NCI-H2107 (cell line): ENCODE measurements at regions not wholly inside any gene's neighbourhood (a gene's known extent, or its start where the extent isn't known, plus 50 kb on each side); places are given as distances from the start of the nearest gene placed in this dataset.
"Not testable (repeated sequence)": the region's sequence is repeated elsewhere in the genome, so short reads cannot be mapped to it uniquely, and the experiment has no call there.

Experiments used
- DNase-seq: peaks from one replicate; lab custom pipeline; 2025; lab: John Stamatoyannopoulos, UW

- no peak for DNase-seq
Observed at GRCh38 chr18:67865400-67865799, 348.9 kb upstream of the DSEL start.

- no peak for DNase-seq
Observed at GRCh38 chr18:67864677-67865340, 348.3 kb upstream of the DSEL start.

- DNase-seq: no peak
Observed at GRCh38 chr18:67862069-67862468, 345.5 kb upstream of the DSEL start.

- no peak for DNase-seq
Observed at GRCh38 chr18:67854340-67854739, 337.8 kb upstream of the DSEL start.

- DNase-seq: no peak
Observed at GRCh38 chr18:67846422-67847098, 330.0 kb upstream of the DSEL start.

- DNase-seq: no peak
Observed at GRCh38 chr18:67845035-67845434, 328.5 kb upstream of the DSEL start.

- DNase-seq: no peak
Observed at GRCh38 chr18:67840379-67840778, 323.9 kb upstream of the DSEL start.

GRCh38 chr18:67818432-67818831 is 301.9 kb upstream of the DSEL start:
- DNase-seq: no peak

GRCh38 chr18:67815280-67815679 is 298.8 kb upstream of the DSEL start:
- no peak for DNase-seq

- DNase-seq: no peak
Observed at GRCh38 chr18:67813380-67814028, 297.0 kb upstream of the DSEL start.

- DNase-seq: no peak
Observed at GRCh38 chr18:67805261-67805660, 288.7 kb upstream of the DSEL start.

GRCh38 chr18:67794521-67794920 is 278.0 kb upstream of the DSEL start:
- DNase-seq: no peak

- DNase-seq: no peak
Observed at GRCh38 chr18:67790527-67790926, 274.0 kb upstream of the DSEL start.

- no peak for DNase-seq
Observed at GRCh38 chr18:67789165-67789545, 272.6 kb upstream of the DSEL start.

GRCh38 chr18:67788310-67789164 is 272.0 kb upstream of the DSEL start:
- no peak for DNase-seq

GRCh38 chr18:67783196-67783946 is 266.9 kb upstream of the DSEL start:
- DNase-seq: no peak

- no peak for DNase-seq
Observed at GRCh38 chr18:67778016-67778415, 261.5 kb upstream of the DSEL start.

- no peak for DNase-seq
Observed at GRCh38 chr18:67776929-67777328, 260.4 kb upstream of the DSEL start.

- DNase-seq: no peak
Observed at GRCh38 chr18:67771271-67771670, 254.8 kb upstream of the DSEL start.

GRCh38 chr18:67770520-67770919 is 254.0 kb upstream of the DSEL start:
- no peak for DNase-seq

- peak; percentile 67 for DNase-seq
Observed at GRCh38 chr18:67766930-67767329, 250.4 kb upstream of the DSEL start.

GRCh38 chr18:67752211-67752610 is 235.7 kb upstream of the DSEL start:
- not testable (repeated sequence) for DNase-seq
